WERI-Rb-1 (cell line): ENCODE measurements at regions not wholly inside any gene's neighbourhood (a gene's known extent, or its start where the extent isn't known, plus 50 kb on each side); places are given as distances from the start of the nearest gene placed in this dataset.
A peak's percentile ranks its signal among the peaks of the same experiment; 100 is the strongest.

Source experiments
- DNase-seq: peaks from one replicate; pipeline ENCODE4 v3.0.0-alpha.2; 2020
- H3K27ac ChIP-seq: fragments of 250-450 bp; sonication (Bioruptor Pico); 2 replicates; pipeline ENCODE4 v1.5.1; 2020; ENCODE audit warnings: mild to moderate bottlenecking, moderate library complexity
- H3K27me3 ChIP-seq: fragments of 250-450 bp; sonication (Bioruptor Pico); 2 replicates; pipeline ENCODE4 v1.5.1; 2021; ENCODE audit warnings: mild to moderate bottlenecking, low read depth, moderate library complexity; ENCODE audit not compliant: insufficient read depth, severe bottlenecking
- H3K36me3 ChIP-seq: fragments of 250-450 bp; sonication (Bioruptor Pico); 2 replicates; pipeline ENCODE4 v1.5.1; 2020; ENCODE audit warnings: mild to moderate bottlenecking, moderate library complexity
- H3K4me3 ChIP-seq: 2 replicates; pipeline ENCODE4 v1.5.1; 2011; ENCODE audit warnings: low read depth, mild to moderate bottlenecking, control low read depth, low read length
- H3K9me3 ChIP-seq: fragments of 250-450 bp; sonication (Bioruptor Pico); 2 replicates; pipeline ENCODE4 v1.5.1; 2021; ENCODE audit warnings: mild to moderate bottlenecking, moderate library complexity; ENCODE audit not compliant: severe bottlenecking
- CTCF ChIP-seq: IDR thresholded peaks from 2 replicates; pipeline ENCODE4 v1.5.1; 2011; ENCODE audit warnings: low read depth, mild to moderate bottlenecking, control low read depth, inconsistent platforms, low read length

GRCh38 chr10:47058032-47058702, 146.9 kb downstream of the PTPN20 start:
- Histone ChIP-seq H3K36me3 (no peaks in the 10 kb centered on the region), H3K9me3 (no peaks in the 10 kb centered on the region), H3K27me3 (no peaks in the 10 kb centered on the region), H3K27ac (no peak overlapping the region), H3K4me3 (no peak overlapping the region)
- TF ChIP-seq CTCF = no peak
- DNase-seq = no peak

GRCh38 chr10:47058961-47059391, 147.7 kb downstream of the PTPN20 start:
- peak; percentile 51 for DNase-seq

GRCh38 chr10:47059606-47060311, 148.5 kb downstream of the PTPN20 start:
- H3K9me3 ChIP-seq = no peaks in the 10 kb centered on the region
- no peak overlapping the region for H3K4me3 ChIP-seq
- no peak for TF ChIP-seq CTCF
- H3K36me3 ChIP-seq = no peaks in the 10 kb centered on the region
- H3K27ac ChIP-seq = no peak overlapping the region
- no peaks in the 10 kb centered on the region for H3K27me3 ChIP-seq
- DNase-seq = no peak

More at GRCh38 chr10:47058961-47059391, 147.7 kb downstream of the PTPN20 start:
- H3K27me3 ChIP-seq = no peaks in the 10 kb centered on the region
- TF ChIP-seq CTCF = no peak
- H3K4me3 ChIP-seq = no peak overlapping the region
- H3K27ac ChIP-seq = no peak overlapping the region
- H3K9me3 ChIP-seq = no peaks in the 10 kb centered on the region
- no peaks in the 10 kb centered on the region for H3K36me3 ChIP-seq

GRCh38 chr10:47060356-47060755, 149.1 kb downstream of the PTPN20 start:
- Histone ChIP-seq H3K27ac (no peak overlapping the region), H3K4me3 (no peak overlapping the region)
- no peak for DNase-seq

GRCh38 chr10:47060993-47061500, 149.8 kb downstream of the PTPN20 start:
- TF ChIP-seq CTCF = no peak
- no peaks in the 10 kb centered on the region for H3K27me3 ChIP-seq
- no peaks in the 10 kb centered on the region for H3K36me3 ChIP-seq
- no peak overlapping the region for H3K27ac ChIP-seq
- no peaks in the 10 kb centered on the region for H3K9me3 ChIP-seq
- no peak overlapping the region for H3K4me3 ChIP-seq
- DNase-seq = no peak

More at GRCh38 chr10:47060356-47060755, 149.1 kb downstream of the PTPN20 start:
- H3K36me3 ChIP-seq = no peaks in the 10 kb centered on the region
- TF ChIP-seq CTCF = no peak
- H3K9me3 ChIP-seq = no peaks in the 10 kb centered on the region
- no peaks in the 10 kb centered on the region for H3K27me3 ChIP-seq
